KMS-11 (cell line): ENCODE measurements at regions not wholly inside any gene's neighbourhood (a gene's known extent, or its start where the extent isn't known, plus 50 kb on each side); places are given as distances from the start of the nearest gene placed in this dataset.
"Not testable (repeated sequence)": the region's sequence is repeated elsewhere in the genome, so short reads cannot be mapped to it uniquely, and the experiment has no call there.

ENCODE experiments used
- H2AFZ ChIP-seq: fragments of 200-600 bp; sonication (generic); 2 replicates; pipeline ENCODE4 v1.6.1; 2016; ENCODE audit warnings: antibody characterized with exemption, mixed run types, low read depth
- H3K27ac ChIP-seq: fragments of 200-600 bp; sonication (generic); 2 replicates; pipeline ENCODE4 v1.6.1; 2016; ENCODE audit warnings: mild to moderate bottlenecking, mixed run types
- H3K27me3 ChIP-seq: fragments of 200-600 bp; sonication (generic); 2 replicates; pipeline ENCODE4 v1.6.1; 2017; ENCODE audit warnings: mild to moderate bottlenecking, low read depth, mixed run types, moderate library complexity; ENCODE audit not compliant: insufficient read depth
- H3K36me3 ChIP-seq: fragments of 200-600 bp; sonication (generic); 2 replicates; pipeline ENCODE4 v1.6.1; 2017; ENCODE audit warnings: mild to moderate bottlenecking, mixed run types; ENCODE audit not compliant: insufficient read depth
- H3K4me1 ChIP-seq: fragments of 200-600 bp; sonication (generic); 2 replicates; pipeline ENCODE4 v1.6.1; 2016; ENCODE audit warnings: mild to moderate bottlenecking, low read depth, mixed run types; ENCODE audit not compliant: poor library complexity, severe bottlenecking
- H3K4me2 ChIP-seq: fragments of 200-600 bp; sonication (generic); 2 replicates; pipeline ENCODE4 v1.7.0; 2016; ENCODE audit warnings: mild to moderate bottlenecking, mixed run types
- H3K4me3 ChIP-seq: fragments of 200-600 bp; sonication (generic); IDR thresholded peaks from 2 replicates; pipeline ENCODE4 v1.6.1; 2017; ENCODE audit warnings: low read depth, low read length, mixed read lengths; ENCODE audit not compliant: insufficient read depth
- H3K79me2 ChIP-seq: fragments of 200-600 bp; sonication (generic); 2 replicates; pipeline ENCODE4 v1.6.1; 2016; ENCODE audit warnings: low read depth, mixed run types; ENCODE audit not compliant: insufficient read depth
- H3K9ac ChIP-seq: fragments of 200-600 bp; sonication (generic); 2 replicates; pipeline ENCODE4 v1.6.1; 2016; ENCODE audit warnings: mild to moderate bottlenecking, mixed run types
- H4K20me1 ChIP-seq: fragments of 200-600 bp; sonication (generic); 2 replicates; pipeline ENCODE4 v1.6.1; 2016; ENCODE audit warnings: mild to moderate bottlenecking, mixed run types; ENCODE audit not compliant: insufficient read depth
- TF ChIP-seq, protein P1 (sequence below): fragments of 200-600 bp; sonication (generic); conservative IDR thresholded peaks from 2 replicates; pipeline ENCODE4 v1.6.1; 2017; ENCODE audit warnings: low read depth, mild to moderate bottlenecking, antibody characterized with exemption, low read length, moderate library complexity, mixed read lengths

DNA sequence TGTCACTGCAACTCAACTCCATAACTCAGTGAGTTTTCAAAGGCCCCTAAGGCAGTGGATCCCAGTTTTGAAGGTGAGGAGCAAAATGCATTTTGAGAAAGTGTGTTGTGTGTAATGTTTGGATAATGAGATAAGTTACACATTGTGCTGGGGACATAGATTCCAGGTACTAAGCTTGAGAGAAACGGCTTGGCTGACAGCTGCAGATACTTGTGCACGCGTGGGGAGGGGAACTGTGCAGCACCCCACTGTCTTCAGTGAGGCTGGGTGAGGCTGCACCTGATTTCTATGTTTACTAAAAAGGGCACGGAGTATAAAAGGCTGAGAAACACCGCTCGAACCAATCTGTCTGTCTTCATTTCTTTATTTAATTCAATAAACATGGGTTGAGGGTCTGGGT, 254.0 kb upstream of the COPS8 start:
- TF ChIP-seq, protein P1, sequence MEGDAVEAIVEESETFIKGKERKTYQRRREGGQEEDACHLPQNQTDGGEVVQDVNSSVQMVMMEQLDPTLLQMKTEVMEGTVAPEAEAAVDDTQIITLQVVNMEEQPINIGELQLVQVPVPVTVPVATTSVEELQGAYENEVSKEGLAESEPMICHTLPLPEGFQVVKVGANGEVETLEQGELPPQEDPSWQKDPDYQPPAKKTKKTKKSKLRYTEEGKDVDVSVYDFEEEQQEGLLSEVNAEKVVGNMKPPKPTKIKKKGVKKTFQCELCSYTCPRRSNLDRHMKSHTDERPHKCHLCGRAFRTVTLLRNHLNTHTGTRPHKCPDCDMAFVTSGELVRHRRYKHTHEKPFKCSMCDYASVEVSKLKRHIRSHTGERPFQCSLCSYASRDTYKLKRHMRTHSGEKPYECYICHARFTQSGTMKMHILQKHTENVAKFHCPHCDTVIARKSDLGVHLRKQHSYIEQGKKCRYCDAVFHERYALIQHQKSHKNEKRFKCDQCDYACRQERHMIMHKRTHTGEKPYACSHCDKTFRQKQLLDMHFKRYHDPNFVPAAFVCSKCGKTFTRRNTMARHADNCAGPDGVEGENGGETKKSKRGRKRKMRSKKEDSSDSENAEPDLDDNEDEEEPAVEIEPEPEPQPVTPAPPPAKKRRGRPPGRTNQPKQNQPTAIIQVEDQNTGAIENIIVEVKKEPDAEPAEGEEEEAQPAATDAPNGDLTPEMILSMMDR = no peak
- no peaks in the 10 kb centered on the region for H3K27me3 ChIP-seq

DNA sequence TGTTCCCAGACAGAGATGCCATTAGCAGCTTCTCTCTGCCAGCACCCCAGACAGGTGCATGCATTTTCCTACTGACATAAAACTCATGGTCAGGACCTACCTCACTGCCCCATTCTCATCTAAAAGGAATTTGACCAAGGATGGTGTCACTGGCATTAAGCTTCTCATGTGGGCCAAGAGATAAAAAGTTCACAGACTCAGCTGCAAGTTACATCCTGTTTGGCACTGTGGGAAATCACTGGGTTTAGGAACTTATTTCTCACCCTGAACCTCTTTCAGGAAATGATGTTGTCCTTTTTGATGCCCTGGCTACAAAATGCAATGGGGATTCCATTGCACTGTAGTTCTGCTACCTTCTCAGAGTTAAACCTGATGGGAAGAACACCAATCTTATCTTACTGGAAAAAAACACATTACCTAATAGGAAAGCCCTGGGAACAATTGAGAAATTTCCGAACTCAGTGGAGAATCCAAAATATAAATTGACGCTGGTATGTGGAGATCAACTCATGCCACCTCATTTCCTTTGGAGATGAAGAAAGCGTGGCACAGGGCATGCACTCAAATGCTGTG, 252.1 kb upstream of the COPS8 start:
- Histone ChIP-seq H3K36me3 (no peaks in the 10 kb centered on the region), H3K79me2 (no peaks in the 10 kb centered on the region), H3K4me3 (no peak overlapping the region), H3K9ac (no peak overlapping the region), H3K4me1 (no peaks in the 10 kb centered on the region), H3K27ac (no peak overlapping the region), H2AFZ (no peak overlapping the region), H3K4me2 (no peak overlapping the region), H4K20me1 (no peaks in the 10 kb centered on the region), H3K27me3 (no peaks in the 10 kb centered on the region)
- TF ChIP-seq, protein P1 = no peak

More for the DNA sequence above, 254.0 kb upstream of the COPS8 start:
- H3K4me3 ChIP-seq = no peak overlapping the region
- no peak overlapping the region for H3K27ac ChIP-seq
- H3K79me2 ChIP-seq = no peaks in the 10 kb centered on the region
- H4K20me1 ChIP-seq = no peaks in the 10 kb centered on the region
- no peaks in the 10 kb centered on the region for H3K4me1 ChIP-seq
- H3K36me3 ChIP-seq = no peaks in the 10 kb centered on the region
- no peak overlapping the region for H3K9ac ChIP-seq
- no peak overlapping the region for H2AFZ ChIP-seq
- H3K4me2 ChIP-seq = no peak overlapping the region

DNA sequence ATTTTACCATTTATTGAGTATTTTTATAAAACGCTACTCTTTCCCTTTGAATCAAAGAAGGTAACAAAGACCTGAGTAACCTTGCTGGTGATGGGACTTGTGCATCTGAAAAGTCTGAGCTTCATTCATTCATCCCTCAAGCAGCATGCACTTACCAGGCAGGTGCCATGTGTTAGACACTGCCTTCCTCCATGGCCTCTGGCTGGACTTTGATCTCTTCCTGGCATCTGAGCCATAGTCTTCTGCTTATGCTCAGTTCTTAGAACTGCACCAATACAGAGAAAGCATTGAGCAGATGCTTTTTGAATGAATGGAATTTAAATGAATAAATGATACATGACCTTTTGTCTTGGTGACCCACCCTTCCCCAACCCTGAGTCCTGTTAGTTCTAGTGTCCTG, 251.4 kb upstream of the COPS8 start:
- Histone ChIP-seq H2AFZ (no peak overlapping the region), H3K27ac (no peak overlapping the region), H3K4me3 (no peak overlapping the region), H3K79me2 (no peaks in the 10 kb centered on the region), H3K4me2 (no peak overlapping the region), H4K20me1 (no peaks in the 10 kb centered on the region), H3K9ac (no peak overlapping the region), H3K27me3 (no peaks in the 10 kb centered on the region), H3K36me3 (no peaks in the 10 kb centered on the region), H3K4me1 (no peaks in the 10 kb centered on the region)
- TF ChIP-seq, protein P1 = no peak

DNA sequence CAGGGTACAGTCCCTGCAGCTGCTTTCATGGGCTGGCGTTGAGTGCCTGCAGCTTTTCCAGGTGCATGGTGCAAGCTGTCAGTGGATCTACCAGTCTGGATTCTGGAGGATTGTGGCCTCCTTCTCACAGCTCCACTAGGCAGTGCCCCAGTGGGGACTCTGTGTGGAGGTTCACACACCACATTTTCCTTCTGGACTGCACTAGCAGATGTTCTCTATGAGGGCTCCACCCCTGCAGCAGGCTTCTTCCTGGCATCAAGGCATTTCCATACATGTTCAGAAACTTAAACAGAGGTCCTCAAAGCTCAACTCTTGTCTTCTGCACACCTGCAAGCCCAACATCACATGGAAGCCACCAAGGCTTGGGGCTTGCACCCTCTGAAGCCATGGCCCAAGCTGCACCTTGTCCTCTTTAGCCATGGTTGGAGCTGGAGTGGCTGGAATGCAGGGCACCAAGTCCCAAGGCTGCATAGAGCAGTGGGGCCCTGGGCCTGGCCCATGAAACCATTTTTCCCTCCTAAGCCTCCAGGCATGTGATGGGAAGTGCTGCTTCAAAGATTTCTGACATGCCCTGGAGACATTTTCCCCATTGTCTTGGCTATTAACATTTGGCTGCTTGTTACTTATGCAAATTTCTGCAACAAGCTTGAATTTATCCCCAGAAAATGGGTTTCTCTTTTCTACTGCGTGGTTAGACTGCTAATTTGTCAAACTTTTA, 250.2 kb upstream of the COPS8 start:
- Histone ChIP-seq H2AFZ (no peak overlapping the region), H3K4me1 (no peaks in the 10 kb centered on the region), H3K4me3 (no peak overlapping the region), H3K27me3 (no peaks in the 10 kb centered on the region), H3K9ac (no peak overlapping the region), H3K79me2 (no peaks in the 10 kb centered on the region), H3K27ac (no peak overlapping the region), H3K4me2 (no peak overlapping the region), H3K36me3 (no peaks in the 10 kb centered on the region), H4K20me1 (no peaks in the 10 kb centered on the region)
- TF ChIP-seq, protein P1 = no peak

DNA sequence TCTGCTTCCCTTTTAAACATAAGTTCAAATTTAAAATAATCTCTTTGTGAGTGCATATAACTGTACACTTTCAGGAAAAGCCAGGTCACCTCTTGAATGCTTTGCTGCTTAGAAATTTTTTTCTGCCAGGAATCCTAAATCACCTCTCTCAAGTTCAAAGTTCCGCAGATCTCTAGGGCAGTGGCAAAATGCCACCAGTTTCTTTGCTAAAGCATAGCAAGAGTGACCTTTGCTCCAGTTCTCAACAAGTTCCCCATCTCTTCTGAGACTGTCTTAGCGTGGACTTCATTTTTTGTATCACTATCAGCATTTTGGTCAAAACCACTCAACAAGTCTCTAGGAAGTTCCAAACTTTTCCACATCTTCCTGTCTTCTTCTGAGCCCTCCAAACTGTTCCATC, 249.7 kb upstream of the COPS8 start:
- not testable (repeated sequence) for H3K27ac ChIP-seq, H3K36me3 ChIP-seq

More for the DNA sequence above, 249.7 kb upstream of the COPS8 start:
- H4K20me1 ChIP-seq, H3K79me2 ChIP-seq, H3K9ac ChIP-seq, H2AFZ ChIP-seq, H3K4me3 ChIP-seq, H3K4me2 ChIP-seq, H3K27me3 ChIP-seq, H3K4me1 ChIP-seq: not testable (repeated sequence)
